HL-60 (cell line): ENCODE measurements at regions not wholly inside any gene's neighbourhood (a gene's known extent, or its start where the extent isn't known, plus 50 kb on each side); places are given as distances from the start of the nearest gene placed in this dataset.

Source experiments
- REST ChIP-seq: IDR thresholded peaks from 2 replicates; pipeline ENCODE4 v1.6.1; 2012; ENCODE audit warnings: low read depth; ENCODE audit not compliant: insufficient replicate concordance
- SPI1 ChIP-seq: IDR thresholded peaks from 2 replicates; pipeline ENCODE4 v1.6.1; 2012; ENCODE audit warnings: low read depth, mild to moderate bottlenecking, borderline replicate concordance
- TF ChIP-seq, protein P1 (sequence below): IDR thresholded peaks from one replicate; pipeline ENCODE4 v1.5.1; 2011; ENCODE audit warnings: low read length, control low read depth, inconsistent platforms; ENCODE audit not compliant: insufficient read depth

GRCh38 chr12:3931206-3931605 is 58.0 kb upstream of the PARP11 start:
- TF ChIP-seq, protein P1, sequence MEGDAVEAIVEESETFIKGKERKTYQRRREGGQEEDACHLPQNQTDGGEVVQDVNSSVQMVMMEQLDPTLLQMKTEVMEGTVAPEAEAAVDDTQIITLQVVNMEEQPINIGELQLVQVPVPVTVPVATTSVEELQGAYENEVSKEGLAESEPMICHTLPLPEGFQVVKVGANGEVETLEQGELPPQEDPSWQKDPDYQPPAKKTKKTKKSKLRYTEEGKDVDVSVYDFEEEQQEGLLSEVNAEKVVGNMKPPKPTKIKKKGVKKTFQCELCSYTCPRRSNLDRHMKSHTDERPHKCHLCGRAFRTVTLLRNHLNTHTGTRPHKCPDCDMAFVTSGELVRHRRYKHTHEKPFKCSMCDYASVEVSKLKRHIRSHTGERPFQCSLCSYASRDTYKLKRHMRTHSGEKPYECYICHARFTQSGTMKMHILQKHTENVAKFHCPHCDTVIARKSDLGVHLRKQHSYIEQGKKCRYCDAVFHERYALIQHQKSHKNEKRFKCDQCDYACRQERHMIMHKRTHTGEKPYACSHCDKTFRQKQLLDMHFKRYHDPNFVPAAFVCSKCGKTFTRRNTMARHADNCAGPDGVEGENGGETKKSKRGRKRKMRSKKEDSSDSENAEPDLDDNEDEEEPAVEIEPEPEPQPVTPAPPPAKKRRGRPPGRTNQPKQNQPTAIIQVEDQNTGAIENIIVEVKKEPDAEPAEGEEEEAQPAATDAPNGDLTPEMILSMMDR, result no peak
- TF ChIP-seq SPI1 (no peak), REST (no peak)
